Subcutaneous abdominal adipose tissue (tissue), 5 donors: ENCODE measurements at regions not wholly inside any gene's neighbourhood (a gene's known extent, or its start where the extent isn't known, plus 50 kb on each side); places are given as distances from the start of the nearest gene placed in this dataset.

Experiments
- H3K27ac ChIP-seq: one replicate; pipeline ENCODE4 v1.7.0; 2013; ENCODE audit warnings: low read depth, mild to moderate bottlenecking, inconsistent platforms, low read length, moderate library complexity
- H3K27me3 ChIP-seq, 5 donors: one replicate each; pipeline ENCODE4 v1.7.0; 2013; ENCODE audit warnings: low read length in 5 of 5, inconsistent platforms in 1 of 5; ENCODE audit not compliant: control insufficient read depth in 5 of 5, insufficient read depth in 4 of 5
- H3K36me3 ChIP-seq, 5 donors: one replicate each; pipeline ENCODE4 v1.7.0; 2013; ENCODE audit warnings: low read length in 5 of 5; ENCODE audit not compliant: control insufficient read depth in 5 of 5, insufficient read depth in 5 of 5
- H3K4me1 ChIP-seq, 5 donors: one replicate each; pipeline ENCODE4 v1.7.0; 2013; ENCODE audit warnings: low read length in 5 of 5, mild to moderate bottlenecking in 3 of 5, moderate library complexity in 1 of 5; ENCODE audit not compliant: control insufficient read depth in 5 of 5, insufficient read depth in 5 of 5
- H3K4me3 ChIP-seq, 5 donors: one replicate each; pipeline ENCODE4 v1.7.0; 2013; ENCODE audit warnings: low read length in 5 of 5, low read depth in 1 of 5
- H3K9ac ChIP-seq, 5 donors: one replicate each; pipeline ENCODE4 v1.7.0; 2013; ENCODE audit warnings: low read length in 5 of 5, mild to moderate bottlenecking in 4 of 5, moderate library complexity in 3 of 5
- H3K9me3 ChIP-seq, 5 donors: one replicate each; pipeline ENCODE4 v1.7.0; 2013; ENCODE audit warnings: low read length in 5 of 5; ENCODE audit not compliant: control insufficient read depth in 5 of 5
- donor health status: healthy.
- donor health status: healthy.
- donor health status: healthy.
- donor health status: healthy.
- donor health status: healthy.

DNA sequence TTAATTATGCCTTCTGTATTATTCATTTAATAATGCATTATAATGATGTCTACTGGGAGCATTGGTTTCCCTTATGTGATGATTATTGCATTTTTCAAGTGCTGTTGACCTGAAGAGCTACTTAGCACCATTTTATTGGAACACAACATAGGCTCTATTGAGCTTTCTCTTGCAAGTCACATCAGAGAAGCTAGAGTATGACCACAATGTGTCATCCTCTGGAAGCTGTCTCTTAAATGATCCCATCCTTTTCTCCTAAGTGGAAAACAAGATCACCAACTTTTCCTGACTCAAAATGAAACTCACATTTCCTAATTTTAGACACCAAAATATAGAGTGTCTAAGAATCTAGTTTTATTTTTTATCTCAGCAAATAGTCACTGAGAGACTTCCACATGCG, 1451.9 kb downstream of the PCDH7 start:
- H3K4me1 ChIP-seq: no peaks in the 10 kb centered on the region
- H3K36me3 ChIP-seq: no peaks in the 10 kb centered on the region
- H3K9ac ChIP-seq: no peak overlapping the region
- H3K4me3 ChIP-seq: no peak overlapping the region
- no peaks in the 10 kb centered on the region for H3K27me3 ChIP-seq
- H3K27ac ChIP-seq: no peak overlapping the region
- no peaks in the 10 kb centered on the region for H3K9me3 ChIP-seq

DNA sequence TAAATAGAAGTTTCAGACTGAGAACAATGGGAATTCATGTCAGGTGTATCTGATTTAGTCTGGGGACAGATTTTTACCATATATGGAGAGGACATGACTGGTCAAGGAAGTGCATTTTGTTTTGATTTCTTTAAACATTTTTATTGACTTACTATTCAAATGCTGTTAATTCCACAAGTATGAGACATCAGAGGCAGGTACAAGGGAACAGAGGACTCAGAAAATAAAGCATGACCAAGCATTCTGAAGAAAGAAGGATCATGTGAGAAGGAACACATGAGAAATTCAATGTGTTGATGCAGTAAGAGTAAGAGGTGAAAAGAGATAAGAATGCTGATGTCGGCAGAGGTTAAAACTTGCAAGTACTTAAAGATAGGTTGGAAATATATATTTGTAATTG, 1452.6 kb downstream of the PCDH7 start:
- Histone ChIP-seq H3K9me3 (no peaks in the 10 kb centered on the region), H3K4me3 (no peak overlapping the region), H3K27ac (no peak overlapping the region), H3K27me3 (no peaks in the 10 kb centered on the region), H3K36me3 (no peaks in the 10 kb centered on the region), H3K9ac (no peak overlapping the region), H3K4me1 (no peaks in the 10 kb centered on the region)

DNA sequence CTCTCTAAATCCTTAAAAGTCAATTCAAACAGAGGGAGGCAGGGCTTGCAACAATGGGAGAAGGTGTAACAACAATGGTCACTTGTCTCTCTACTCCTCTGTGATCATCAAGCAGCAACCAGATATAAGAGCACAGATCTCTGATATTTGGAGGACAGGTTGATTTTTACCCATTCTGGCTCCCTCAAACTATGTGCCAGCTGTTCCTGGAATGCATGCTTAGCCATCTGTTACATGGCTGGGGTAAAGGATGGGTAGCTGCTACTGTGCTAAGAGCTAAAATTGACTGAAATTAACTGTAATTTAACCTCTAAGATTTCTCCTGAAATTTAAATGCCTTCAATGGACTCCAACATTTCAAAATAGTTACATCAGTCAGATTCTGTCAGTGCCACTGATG, 1459.9 kb downstream of the PCDH7 start:
- Histone ChIP-seq H3K4me1 (no peaks in the 10 kb centered on the region), H3K4me3 (no peak overlapping the region), H3K9ac (no peak overlapping the region), H3K27ac (no peak overlapping the region), H3K36me3 (no peaks in the 10 kb centered on the region), H3K27me3 (no peaks in the 10 kb centered on the region), H3K9me3 (no peaks in the 10 kb centered on the region)

DNA sequence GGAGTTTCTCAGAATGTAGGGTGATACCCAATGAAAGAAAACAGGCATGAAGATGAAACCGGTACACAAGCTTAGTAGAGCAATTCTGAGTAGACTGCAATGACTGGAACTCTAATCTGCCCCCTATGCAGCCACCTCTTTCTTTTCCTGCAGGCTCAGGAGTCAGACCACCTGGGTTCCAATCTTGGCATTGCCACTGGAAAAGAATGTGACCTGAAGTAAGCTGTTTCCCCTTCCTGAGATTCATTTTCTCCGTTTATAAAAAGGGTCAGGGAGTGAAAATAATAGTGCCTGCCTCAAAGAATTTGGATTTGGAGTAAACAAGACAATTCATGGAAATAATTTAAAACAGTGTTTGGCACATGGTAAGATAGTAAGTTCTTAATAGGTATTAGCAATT, 1464.0 kb downstream of the PCDH7 start:
- Histone ChIP-seq H3K27me3 (no peaks in the 10 kb centered on the region), H3K4me3 (no peak overlapping the region), H3K4me1 (no peaks in the 10 kb centered on the region), H3K9ac (no peak overlapping the region), H3K27ac (no peak overlapping the region), H3K36me3 (no peaks in the 10 kb centered on the region), H3K9me3 (no peaks in the 10 kb centered on the region)

DNA sequence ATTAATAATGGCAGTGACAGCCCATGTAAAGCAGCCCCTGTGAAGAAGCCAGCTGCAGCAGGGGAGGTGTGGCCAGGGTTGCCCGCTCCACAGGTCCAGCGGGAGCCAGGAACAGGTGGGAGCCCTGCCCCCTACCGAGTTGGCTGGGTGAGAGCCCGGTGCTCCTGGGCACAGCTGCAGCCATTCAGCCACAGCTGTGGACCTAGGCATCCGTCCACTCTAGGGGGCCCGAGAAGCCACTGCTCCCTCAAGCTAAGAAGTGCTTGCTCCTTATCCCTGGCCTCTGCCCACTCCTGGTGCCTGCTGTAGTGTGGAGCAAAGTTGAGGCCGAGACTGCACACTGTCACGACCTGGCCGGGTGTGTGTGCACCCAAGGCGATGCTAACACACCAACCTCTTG, 1469.0 kb downstream of the PCDH7 start:
- H3K27me3 ChIP-seq: no peaks in the 10 kb centered on the region
- peaks cover 0 to 5% (median 0%) of the 10 kb centered on the region in 5 donors for H3K9me3 ChIP-seq
- H3K36me3 ChIP-seq: no peaks in the 10 kb centered on the region
- H3K4me1 ChIP-seq: peaks cover 0 to 2% (median 0%) of the 10 kb centered on the region in 5 donors
- no peak overlapping the region for H3K27ac ChIP-seq
- H3K4me3 ChIP-seq: no peak overlapping the region
- H3K9ac ChIP-seq: no peak overlapping the region

DNA sequence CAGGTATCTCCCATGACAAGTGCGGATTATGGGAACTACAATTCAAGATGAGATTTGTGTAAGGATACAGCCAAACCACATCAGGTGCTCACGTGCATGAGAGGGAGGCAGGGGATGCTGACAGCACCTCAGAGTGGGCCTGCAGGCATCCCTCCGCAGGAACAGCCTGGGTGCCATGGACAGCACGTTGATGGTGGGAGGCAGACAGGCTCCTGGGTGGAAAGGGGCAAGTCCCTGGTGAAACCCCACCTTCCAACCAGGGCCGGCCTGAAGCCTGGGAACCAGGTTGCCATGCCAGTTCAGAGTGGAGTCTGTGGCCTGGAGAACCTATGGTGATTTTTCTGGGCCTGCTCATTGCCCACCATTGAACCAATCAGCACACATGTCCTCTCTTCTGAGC, 1469.6 kb downstream of the PCDH7 start:
- H3K36me3 ChIP-seq: no peaks in the 10 kb centered on the region
- no peak overlapping the region for H3K9ac ChIP-seq
- no peak overlapping the region for H3K27ac ChIP-seq

DNA sequence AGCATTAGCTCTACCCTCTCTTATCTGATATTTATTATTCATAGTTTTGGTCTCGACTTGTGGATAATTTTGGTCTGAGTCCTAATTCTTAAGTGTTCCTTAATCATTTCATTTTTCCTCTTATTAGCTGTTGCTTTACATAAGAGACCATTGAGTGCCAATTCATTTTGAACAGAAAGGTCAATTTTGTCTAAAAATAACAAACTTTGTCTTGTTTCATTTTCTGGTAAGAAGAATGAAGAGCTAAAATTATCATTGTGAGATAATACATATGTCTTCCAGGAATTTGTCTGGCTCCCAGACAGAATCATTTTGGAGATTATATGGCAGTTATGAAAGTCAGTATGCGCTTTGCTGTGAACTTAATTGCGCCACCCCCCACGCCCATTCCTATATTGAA, 1471.8 kb downstream of the PCDH7 start:
- Histone ChIP-seq H3K4me1 (peaks cover 0 to 2% (median 0%) of the 10 kb centered on the region in 5 donors), H3K27ac (no peak overlapping the region), H3K4me3 (no peak overlapping the region), H3K9ac (no peak overlapping the region), H3K27me3 (no peaks in the 10 kb centered on the region), H3K36me3 (no peaks in the 10 kb centered on the region), H3K9me3 (peaks cover 0 to 5% (median 0%) of the 10 kb centered on the region in 5 donors)

More for the DNA sequence above, 1469.6 kb downstream of the PCDH7 start:
- peaks cover 0 to 2% (median 0%) of the 10 kb centered on the region in 5 donors for H3K4me1 ChIP-seq
- H3K4me3 ChIP-seq: no peak overlapping the region
- H3K27me3 ChIP-seq: no peaks in the 10 kb centered on the region
- H3K9me3 ChIP-seq: peaks cover 0 to 5% (median 0%) of the 10 kb centered on the region in 5 donors

DNA sequence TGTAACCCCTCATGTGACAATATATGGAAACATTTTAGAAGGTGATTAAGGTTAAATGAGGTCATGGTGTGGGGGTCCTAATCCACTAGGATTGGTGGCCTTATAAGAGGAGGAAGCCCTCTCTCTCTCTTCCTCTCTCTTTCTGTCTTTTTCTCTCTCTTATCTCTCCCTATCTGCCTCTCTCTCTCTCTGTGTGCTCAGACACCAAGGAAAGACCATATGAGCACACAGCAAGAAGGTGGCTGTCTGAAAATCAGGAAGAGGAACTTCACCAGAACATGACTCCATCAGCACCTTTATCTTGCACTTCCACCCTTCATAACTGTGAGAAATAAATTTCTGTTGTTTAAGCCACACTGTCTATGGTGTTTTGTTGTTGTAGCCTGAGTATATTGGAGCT, 1472.2 kb downstream of the PCDH7 start:
- no peaks in the 10 kb centered on the region for H3K27me3 ChIP-seq
- peaks cover 0 to 2% (median 0%) of the 10 kb centered on the region in 5 donors for H3K4me1 ChIP-seq
- no peak overlapping the region for H3K27ac ChIP-seq
- H3K36me3 ChIP-seq: no peaks in the 10 kb centered on the region
- H3K9me3 ChIP-seq: peaks cover 0 to 5% (median 0%) of the 10 kb centered on the region in 5 donors
- H3K4me3 ChIP-seq: no peak overlapping the region
- H3K9ac ChIP-seq: no peak overlapping the region

DNA sequence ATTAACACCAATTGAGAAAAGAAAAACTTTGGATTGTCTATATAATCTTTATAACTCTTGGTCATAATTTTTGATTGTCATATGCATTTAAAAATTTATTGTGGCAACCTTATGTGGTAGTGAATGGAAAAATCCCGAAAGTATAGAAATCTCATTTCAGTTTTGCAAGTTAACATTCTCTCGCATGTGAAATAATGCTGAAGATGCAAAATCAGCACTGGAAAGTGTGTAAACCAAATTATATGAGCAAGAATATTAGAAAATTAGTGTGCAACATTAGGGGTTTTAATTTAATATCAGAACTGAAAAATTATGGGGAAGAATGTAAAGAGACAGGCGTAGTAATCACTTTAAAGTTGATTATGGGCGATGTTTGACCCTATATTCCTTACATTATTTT, 1472.8 kb downstream of the PCDH7 start:
- Histone ChIP-seq H3K27ac (no peak overlapping the region), H3K4me1 (peaks cover 0 to 2% (median 0%) of the 10 kb centered on the region in 5 donors), H3K36me3 (no peaks in the 10 kb centered on the region), H3K9ac (no peak overlapping the region), H3K9me3 (peaks cover 0 to 5% (median 0%) of the 10 kb centered on the region in 5 donors), H3K4me3 (no peak overlapping the region), H3K27me3 (no peaks in the 10 kb centered on the region)

DNA sequence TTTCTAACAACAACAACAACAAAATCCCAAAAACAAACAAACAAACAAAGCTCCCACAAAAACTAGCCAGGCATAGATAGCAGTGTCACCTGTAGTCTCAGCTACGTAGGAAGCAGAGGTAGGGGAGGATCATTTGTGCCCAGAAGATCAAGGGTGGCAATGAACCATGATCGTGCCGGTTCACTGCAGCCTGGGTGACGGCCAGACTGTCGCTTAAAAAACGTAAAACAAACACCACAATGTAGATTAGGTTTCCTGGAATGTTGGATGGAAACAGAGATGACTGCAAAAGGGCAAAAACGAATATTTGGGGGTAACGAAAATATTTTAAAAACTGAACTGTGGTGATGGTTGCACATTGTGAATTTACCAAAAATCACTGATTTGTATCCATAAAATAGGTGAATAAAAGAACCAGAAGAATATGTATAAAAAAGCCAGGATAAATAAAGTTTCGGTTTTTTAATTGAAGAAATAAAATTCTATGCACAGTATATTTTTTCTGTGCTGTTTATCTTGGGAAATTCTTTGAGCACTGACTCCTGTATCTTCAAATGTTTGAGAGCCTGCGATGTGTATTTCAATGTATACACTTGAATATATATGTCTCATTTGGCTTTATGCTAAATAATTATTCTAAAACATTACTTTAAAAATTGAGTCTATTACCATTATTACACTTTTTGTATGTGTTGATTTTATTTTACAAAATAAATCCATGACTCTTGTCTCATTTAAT, 1477.0 kb downstream of the PCDH7 start:
- Histone ChIP-seq H3K9me3 (no peaks in the 10 kb centered on the region), H3K36me3 (no peaks in the 10 kb centered on the region), H3K27me3 (no peaks in the 10 kb centered on the region), H3K4me3 (no peak overlapping the region), H3K9ac (no peak overlapping the region), H3K4me1 (no peaks in the 10 kb centered on the region), H3K27ac (no peak overlapping the region)
